Peyer's patch (tissue), 4 donors: ENCODE measurements at regions not wholly inside any gene's neighbourhood (a gene's known extent, or its start where the extent isn't known, plus 50 kb on each side); places are given as distances from the start of the nearest gene placed in this dataset.

Experiments
- DNase-seq, 3 donors: peaks; one replicate each; pipeline ENCODE4 v3.0.0-alpha.2; 2017 to 2019
- H3K27ac ChIP-seq, 4 donors: fragments of 200-600 bp; sonication (generic); one replicate each; pipeline ENCODE4 v1.5.1; 2016 to 2019
- H3K27me3 ChIP-seq, 2 donors: fragments of 200-600 bp; sonication (generic); one replicate each; pipeline ENCODE4 v1.5.1; 2019
- H3K36me3 ChIP-seq, 3 donors: fragments of 200-600 bp; sonication (generic); one replicate each; pipeline ENCODE4 v1.5.1; 2016 to 2019
- H3K4me1 ChIP-seq, 4 donors: fragments of 200-600 bp; sonication (generic); one replicate each; pipeline ENCODE4 v1.5.1; 2016 to 2019
- H3K4me3 ChIP-seq, 4 donors: fragments of 200-600 bp; sonication (generic); 1 replicate in 3 of 4; 2 replicates in 1 of 4; pipeline ENCODE4 v1.5.1; 2016 to 2019; ENCODE audit warnings: mild to moderate bottlenecking in 1 of 4
- H3K9me3 ChIP-seq, 4 donors: fragments of 200-600 bp; sonication (generic); one replicate each; pipeline ENCODE4 v1.5.1; 2016 to 2019; ENCODE audit warnings: mild to moderate bottlenecking in 1 of 4
- POLR2A ChIP-seq, 2 donors: fragments of 450-650 bp; IDR thresholded peaks; one replicate each; pipeline ENCODE4 v1.5.1; 2017; ENCODE audit warnings: antibody characterized with exemption in 2 of 2, mild to moderate bottlenecking in 2 of 2, moderate library complexity in 2 of 2
- TF ChIP-seq, protein P1 (sequence below), 6 experiments: fragments of 450-650 bp in 4 of 6; fragments of 200-600 bp in 2 of 6; sonication (generic) in 1 of 6; IDR thresholded peaks; one replicate each; pipeline ENCODE4 v1.5.1; 2017 to 2019; ENCODE audit warnings: antibody characterized with exemption in 6 of 6, mild to moderate bottlenecking in 3 of 6, moderate library complexity in 1 of 6

DNA sequence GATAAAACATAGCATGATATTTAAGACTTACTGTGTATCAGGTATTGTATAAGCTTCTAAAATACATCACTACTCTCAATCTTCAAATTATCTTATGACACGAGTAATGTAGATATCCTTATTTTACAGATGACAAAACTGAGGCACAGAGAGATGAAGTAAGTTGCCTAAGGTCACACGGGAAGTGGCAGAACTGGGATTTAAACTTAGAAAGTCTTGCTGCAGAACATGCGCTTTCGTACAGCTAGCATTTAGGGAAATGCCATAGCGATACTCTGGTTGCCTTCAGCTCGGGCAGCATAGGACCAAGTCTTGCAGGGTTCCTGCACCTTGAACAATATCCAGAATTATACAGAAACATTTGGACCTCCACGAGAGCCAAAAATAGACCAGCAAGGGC is 162.4 kb downstream of the BRMS1L start:
- TF ChIP-seq, protein P1, sequence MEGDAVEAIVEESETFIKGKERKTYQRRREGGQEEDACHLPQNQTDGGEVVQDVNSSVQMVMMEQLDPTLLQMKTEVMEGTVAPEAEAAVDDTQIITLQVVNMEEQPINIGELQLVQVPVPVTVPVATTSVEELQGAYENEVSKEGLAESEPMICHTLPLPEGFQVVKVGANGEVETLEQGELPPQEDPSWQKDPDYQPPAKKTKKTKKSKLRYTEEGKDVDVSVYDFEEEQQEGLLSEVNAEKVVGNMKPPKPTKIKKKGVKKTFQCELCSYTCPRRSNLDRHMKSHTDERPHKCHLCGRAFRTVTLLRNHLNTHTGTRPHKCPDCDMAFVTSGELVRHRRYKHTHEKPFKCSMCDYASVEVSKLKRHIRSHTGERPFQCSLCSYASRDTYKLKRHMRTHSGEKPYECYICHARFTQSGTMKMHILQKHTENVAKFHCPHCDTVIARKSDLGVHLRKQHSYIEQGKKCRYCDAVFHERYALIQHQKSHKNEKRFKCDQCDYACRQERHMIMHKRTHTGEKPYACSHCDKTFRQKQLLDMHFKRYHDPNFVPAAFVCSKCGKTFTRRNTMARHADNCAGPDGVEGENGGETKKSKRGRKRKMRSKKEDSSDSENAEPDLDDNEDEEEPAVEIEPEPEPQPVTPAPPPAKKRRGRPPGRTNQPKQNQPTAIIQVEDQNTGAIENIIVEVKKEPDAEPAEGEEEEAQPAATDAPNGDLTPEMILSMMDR (IDR thresholded peaks at IDR 0.05) = no peak
- no peak for TF ChIP-seq POLR2A (IDR thresholded peaks at IDR 0.05)
- H3K36me3 ChIP-seq = no peaks in the 10 kb centered on the region
- no peaks in the 10 kb centered on the region for H3K27me3 ChIP-seq
- DNase-seq = no peak
- H3K4me1 ChIP-seq = no peaks in the 10 kb centered on the region
- H3K27ac ChIP-seq = no peak overlapping the region
- H3K4me3 ChIP-seq = no peak overlapping the region
- no peaks in the 10 kb centered on the region for H3K9me3 ChIP-seq

DNA sequence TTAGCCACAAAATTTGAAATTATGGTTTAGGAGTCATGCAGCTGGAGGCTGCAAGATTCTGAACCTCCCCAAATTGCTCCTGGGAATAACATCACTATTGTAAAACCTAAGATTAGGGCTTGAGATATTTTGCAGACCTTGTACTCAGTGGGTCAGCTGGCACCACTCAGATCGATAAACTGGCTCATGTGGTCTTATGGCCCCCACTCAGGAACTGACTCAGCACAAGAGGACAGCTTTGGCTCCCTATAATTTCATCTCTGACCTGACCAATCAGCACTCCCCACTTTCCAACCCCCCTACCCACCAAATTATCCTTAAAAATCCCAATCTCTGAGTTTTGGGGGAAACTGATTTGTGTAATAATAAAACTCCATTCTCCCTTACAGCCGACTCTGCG is 161.6 kb downstream of the BRMS1L start:
- no peak for DNase-seq
- Histone ChIP-seq H3K4me1 (no peaks in the 10 kb centered on the region), H3K27me3 (no peaks in the 10 kb centered on the region), H3K27ac (no peak overlapping the region), H3K9me3 (no peaks in the 10 kb centered on the region), H3K36me3 (no peaks in the 10 kb centered on the region), H3K4me3 (no peak overlapping the region)
- TF ChIP-seq, protein P1 (IDR thresholded peaks at IDR 0.05) = no peak
- TF ChIP-seq POLR2A (IDR thresholded peaks at IDR 0.05) = no peak

DNA sequence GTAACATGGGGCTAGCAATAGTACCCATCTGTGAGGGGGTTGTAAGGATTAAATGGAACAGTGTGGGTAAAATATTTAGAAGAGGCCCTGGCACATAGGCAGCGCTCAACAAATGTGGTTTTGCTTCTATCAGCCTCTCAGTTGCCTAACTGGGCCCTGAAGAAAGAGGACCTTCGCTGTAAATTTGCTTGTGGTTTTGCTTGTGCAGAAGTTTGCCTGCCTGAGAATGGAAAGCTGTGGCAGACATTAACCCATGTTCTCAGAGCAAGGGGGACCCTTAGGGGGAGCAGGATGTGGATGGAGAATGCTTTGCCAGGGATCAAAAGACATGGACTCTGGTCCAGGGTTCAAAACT is 160.1 kb downstream of the BRMS1L start:
- TF ChIP-seq POLR2A (IDR thresholded peaks at IDR 0.05) = no peak
- TF ChIP-seq, protein P1 (IDR thresholded peaks at IDR 0.05) = no peak
- no peak for DNase-seq
- Histone ChIP-seq H3K36me3 (no peaks in the 10 kb centered on the region), H3K27me3 (no peaks in the 10 kb centered on the region), H3K27ac (no peak overlapping the region), H3K4me1 (no peaks in the 10 kb centered on the region), H3K4me3 (no peak overlapping the region), H3K9me3 (no peaks in the 10 kb centered on the region)

DNA sequence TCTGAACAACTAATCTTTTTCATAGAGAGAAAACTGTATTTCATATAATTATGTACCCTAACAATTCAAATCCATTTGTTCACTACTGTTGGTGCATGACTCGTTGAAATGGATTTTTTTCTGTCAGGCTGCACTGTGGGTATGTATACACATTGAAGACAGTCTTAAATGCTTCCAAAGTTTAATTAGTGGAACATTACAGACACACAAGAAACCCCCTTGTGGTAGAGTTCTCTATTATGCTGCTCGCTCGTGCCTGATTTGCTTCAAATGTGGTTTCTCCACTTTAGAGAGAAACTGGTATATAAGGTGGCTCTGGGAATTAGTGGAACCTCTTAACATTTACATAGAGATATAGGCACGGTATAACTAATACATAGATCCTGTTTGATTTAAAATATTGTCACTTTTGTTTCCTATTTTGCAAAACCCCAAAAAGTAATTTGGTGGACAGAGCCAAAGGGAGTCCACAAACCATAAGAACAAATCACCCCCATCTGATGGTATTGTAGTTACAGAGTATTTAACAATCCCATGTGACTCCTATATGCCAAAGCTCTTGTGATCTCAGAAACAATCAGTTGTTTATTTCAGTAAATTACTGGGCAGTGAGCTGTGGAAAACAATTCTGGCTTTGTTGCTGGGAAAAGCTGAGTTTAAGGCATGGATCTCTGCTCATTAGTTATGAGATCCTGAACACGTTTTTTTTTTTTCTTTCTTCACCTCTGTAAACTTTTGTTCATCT is 159.5 kb downstream of the BRMS1L start:
- Histone ChIP-seq H3K36me3 (no peaks in the 10 kb centered on the region), H3K4me3 (no peak overlapping the region), H3K9me3 (no peaks in the 10 kb centered on the region), H3K27ac (no peak overlapping the region), H3K4me1 (no peaks in the 10 kb centered on the region), H3K27me3 (no peaks in the 10 kb centered on the region)
- TF ChIP-seq POLR2A (IDR thresholded peaks at IDR 0.05) = no peak
- TF ChIP-seq, protein P1 (IDR thresholded peaks at IDR 0.05) = no peak
- DNase-seq = no peak

DNA sequence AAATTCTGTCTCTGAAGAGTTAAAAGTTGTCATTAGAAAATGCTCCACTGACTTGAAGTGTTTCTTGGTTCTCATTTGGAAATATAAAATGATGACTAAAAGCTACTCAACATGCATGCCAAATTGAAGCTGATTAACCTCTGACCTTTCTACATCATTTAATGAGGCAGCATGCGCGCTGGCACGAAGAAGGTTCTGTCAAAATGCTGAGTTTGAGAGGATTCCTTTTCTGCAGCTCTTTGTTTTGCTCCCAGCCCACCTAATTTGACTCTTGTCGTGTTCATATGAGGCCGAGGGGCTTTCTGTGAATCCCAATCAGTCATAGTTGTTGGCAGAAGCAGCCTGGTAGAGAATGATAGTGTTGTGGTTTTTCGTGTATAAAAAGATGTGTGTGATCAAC is 153.4 kb downstream of the BRMS1L start:
- H3K27me3 ChIP-seq = no peaks in the 10 kb centered on the region

More for the DNA sequence above, 153.4 kb downstream of the BRMS1L start:
- Histone ChIP-seq H3K36me3 (no peaks in the 10 kb centered on the region), H3K4me1 (no peaks in the 10 kb centered on the region), H3K4me3 (no peak overlapping the region), H3K27ac (no peak overlapping the region), H3K9me3 (no peaks in the 10 kb centered on the region)
- no peak for TF ChIP-seq POLR2A (IDR thresholded peaks at IDR 0.05)
- TF ChIP-seq, protein P1 (IDR thresholded peaks at IDR 0.05) = no peak
- no peak for DNase-seq
